H1 (cell line): ENCODE measurements at regions not wholly inside any gene's neighbourhood (a gene's known extent, or its start where the extent isn't known, plus 50 kb on each side); places are given as distances from the start of the nearest gene placed in this dataset.

Experiments used
- CTCF ChIA-PET: fragments of 300-600 bp; sonication (Branson Sonifier 250); formaldehyde crosslinking; loops from one replicate; lab custom pipeline; 2021; ENCODE audit not compliant: partially characterized antibody; lab: Charles Lee
- POLR2A ChIA-PET: fragments of 300-600 bp; sonication (Branson Sonifier 250); formaldehyde crosslinking; loops from one replicate; lab custom pipeline; 2021; ENCODE audit warnings: inconsistent platforms; ENCODE audit not compliant: partially characterized antibody; lab: Charles Lee
- DNase-seq, 2 experiments: peaks; one replicate each; pipeline versions ENCODE4 v3.0.0 to v3.0.0-alpha.2; 2010 to 2022; ENCODE audit warnings: low spot score in 2 of 2, low read depth in 1 of 2, mixed read lengths in 1 of 2
- FAIRE-seq: peaks from 2 replicates; lab custom pipeline; 2011; peaks lifted over from hg19 to GRCh38; lab: Jason Lieb, UNC
- H2AFZ ChIP-seq: 2 replicates; pipeline ENCODE4 v1.8.1; 2012; ENCODE audit warnings: low read length, inconsistent platforms
- H2AK5ac ChIP-seq: 2 replicates; pipeline ENCODE4 v1.6.1; 2013; ENCODE audit warnings: low read depth, low read length
- H2BK120ac ChIP-seq: replicated peaks from 2 replicates; pipeline ENCODE3; 2013; ENCODE audit warnings: low read depth, low read length, inconsistent platforms
- H2BK12ac ChIP-seq: 2 replicates; pipeline ENCODE4 v1.6.1; 2013; ENCODE audit warnings: low read depth, low read length
- H2BK15ac ChIP-seq: 2 replicates; pipeline ENCODE4 v1.6.1; 2013; ENCODE audit warnings: low read length
- H2BK20ac ChIP-seq: 2 replicates; pipeline ENCODE4 v1.6.1; 2013; ENCODE audit warnings: low read length
- H2BK5ac ChIP-seq: 2 replicates; pipeline ENCODE4 v1.6.1; 2013; ENCODE audit warnings: low read depth, low read length
- H3K14ac ChIP-seq: 2 replicates; pipeline ENCODE4 v1.6.1; 2013; ENCODE audit warnings: inconsistent platforms; ENCODE audit not compliant: insufficient read length
- H3K18ac ChIP-seq: 2 replicates; pipeline ENCODE4 v1.6.1; 2013; ENCODE audit warnings: low read length; ENCODE audit errors: extremely low read depth
- H3K23ac ChIP-seq: 2 replicates; pipeline ENCODE4 v1.6.1; 2013; ENCODE audit warnings: inconsistent platforms; ENCODE audit not compliant: insufficient read length
- H3K23me2 ChIP-seq: 2 replicates; pipeline ENCODE4 v1.6.1; 2013; ENCODE audit warnings: low read depth, low read length
- H3K27ac ChIP-seq: 2 replicates; pipeline ENCODE4 v1.6.1; 2011; ENCODE audit warnings: low read depth, low read length, inconsistent platforms
- H3K27me3 ChIP-seq, 4 experiments: replicated peaks in 1 of 4; 1 replicate in 1 of 4; 2 replicates in 3 of 4; pipeline versions ENCODE4 v1.6.1 to v1.8.1; 2011 to 2013; ENCODE audit warnings: low read length in 3 of 4, mild to moderate bottlenecking in 3 of 4, inconsistent platforms in 2 of 4, mixed read lengths in 2 of 4, moderate library complexity in 1 of 4; ENCODE audit not compliant: control insufficient read depth in 3 of 4, insufficient read depth in 3 of 4; ENCODE audit errors: extremely low read depth in 1 of 4
- H3K36me3 ChIP-seq, 4 experiments: 2 replicates each; pipeline versions ENCODE4 v1.6.1 to v1.8.1; 2011 to 2013; ENCODE audit warnings: mild to moderate bottlenecking in 4 of 4, low read length in 3 of 4, moderate library complexity in 2 of 4, control low read depth in 1 of 4, inconsistent platforms in 1 of 4; ENCODE audit not compliant: insufficient read depth in 4 of 4, control insufficient read depth in 2 of 4
- H3K4ac ChIP-seq: replicated peaks from 2 replicates; pipeline ENCODE3; 2013; ENCODE audit warnings: low read length, low read depth, mixed read lengths, inconsistent platforms; ENCODE audit not compliant: insufficient read length
- H3K4me1 ChIP-seq, 4 experiments: replicated peaks in 1 of 4; 1 replicate in 1 of 4; 2 replicates in 3 of 4; pipeline versions ENCODE4 v1.6.1 to v1.8.1; 2011 to 2013; ENCODE audit warnings: low read length in 3 of 4, inconsistent platforms in 2 of 4, mixed read lengths in 1 of 4; ENCODE audit not compliant: insufficient read depth in 4 of 4, control insufficient read depth in 3 of 4
- H3K4me2 ChIP-seq, 2 experiments: 2 replicates each; pipeline versions ENCODE4 v1.6.1 to v1.8.1; 2011 to 2013; ENCODE audit warnings: low read depth in 2 of 2, low read length in 2 of 2, control low read depth in 1 of 2, inconsistent platforms in 1 of 2, mild to moderate bottlenecking in 1 of 2; ENCODE audit not compliant: insufficient read depth in 1 of 2
- H3K4me3 ChIP-seq, 4 experiments: fragments of 200-600, 300-600 bp in 1 of 4; sonication (generic), shearing (Covaris generic), sonication (Bioruptor Twin) in 1 of 4; 2 replicates each; pipeline versions ENCODE4 v1.5.1 to v1.8.1; 2011 to 2016; ENCODE audit warnings: low read length in 4 of 4, low read depth in 3 of 4, control low read depth in 2 of 4, inconsistent platforms in 2 of 4, mild to moderate bottlenecking in 2 of 4, mixed read lengths in 1 of 4, moderate library complexity in 1 of 4; ENCODE audit not compliant: insufficient read depth in 2 of 4; ENCODE audit errors: extremely low read depth in 1 of 4
- H3K56ac ChIP-seq: replicated peaks from 2 replicates; pipeline ENCODE3; 2013; ENCODE audit warnings: low read depth, mild to moderate bottlenecking, mixed read lengths, low read length, inconsistent platforms; ENCODE audit not compliant: insufficient read length
- H3K79me1 ChIP-seq: 2 replicates; pipeline ENCODE4 v1.6.1; 2013; ENCODE audit warnings: low read depth, low read length, control low read depth
- H3K79me2 ChIP-seq, 2 experiments: 2 replicates each; pipeline versions ENCODE4 v1.6.1 to v1.8.1; 2012 to 2013; ENCODE audit warnings: low read length in 2 of 2, mild to moderate bottlenecking in 2 of 2, inconsistent platforms in 1 of 2; ENCODE audit not compliant: insufficient read depth in 2 of 2, control insufficient read depth in 1 of 2
- H3K9ac ChIP-seq, 4 experiments: replicated peaks in 1 of 4; 1 replicate in 1 of 4; 2 replicates in 3 of 4; pipeline versions ENCODE4 v1.6.1 to v1.8.1; 2011 to 2013; ENCODE audit warnings: low read depth in 3 of 4, low read length in 3 of 4, control low read depth in 2 of 4, mild to moderate bottlenecking in 2 of 4, moderate library complexity in 2 of 4, inconsistent platforms in 1 of 4; ENCODE audit errors: extremely low read depth in 1 of 4
- H3K9me3 ChIP-seq, 2 experiments: 2 replicates each; pipeline versions ENCODE4 v1.6.1 to v1.8.1; 2012 to 2013; ENCODE audit warnings: mild to moderate bottlenecking in 2 of 2, moderate library complexity in 2 of 2, control low read depth in 1 of 2, inconsistent platforms in 1 of 2, low read depth in 1 of 2, low read length in 1 of 2, mixed read lengths in 1 of 2; ENCODE audit not compliant: insufficient read depth in 2 of 2
- H4K20me1 ChIP-seq, 2 experiments: replicated peaks in 1 of 2; 2 replicates each; pipeline versions ENCODE3 to v1.8.1; 2011 to 2013; ENCODE audit warnings: inconsistent platforms in 2 of 2, low read length in 2 of 2, mild to moderate bottlenecking in 1 of 2; ENCODE audit not compliant: insufficient read depth in 2 of 2, control insufficient read depth in 1 of 2
- H4K5ac ChIP-seq: 2 replicates; pipeline ENCODE4 v1.6.1; 2013; ENCODE audit warnings: low read length, low read depth, mixed read lengths, inconsistent platforms; ENCODE audit not compliant: insufficient read length
- H4K8ac ChIP-seq: 2 replicates; pipeline ENCODE4 v1.8.0; 2013; ENCODE audit warnings: mild to moderate bottlenecking, moderate library complexity, low read length, inconsistent platforms; ENCODE audit not compliant: insufficient read depth; ENCODE audit errors: extremely low read depth
- H4K91ac ChIP-seq: replicated peaks from 2 replicates; pipeline ENCODE3; 2013; ENCODE audit warnings: low read length, mixed read lengths, inconsistent platforms; ENCODE audit not compliant: insufficient read length
- EGR1 ChIP-seq: IDR thresholded peaks from 2 replicates; pipeline ENCODE4 v1.6.1; 2011; ENCODE audit warnings: low read depth, low read length, borderline replicate concordance
- EZH2 ChIP-seq: fragments of 200-600 bp; sonication (generic); IDR thresholded peaks from 2 replicates; pipeline ENCODE4 v1.7.1; 2012; ENCODE audit warnings: low read depth, mild to moderate bottlenecking, moderate library complexity, low read length, inconsistent platforms; ENCODE audit not compliant: severe bottlenecking
- HDAC2 ChIP-seq, 2 experiments: fragments of 300-600 bp in 1 of 2; sonication (generic) in 1 of 2; IDR thresholded peaks; 2 replicates each; pipeline ENCODE4 v1.6.1; 2011 to 2012; ENCODE audit warnings: low read depth in 2 of 2, low read length in 2 of 2, mild to moderate bottlenecking in 2 of 2, moderate library complexity in 2 of 2, borderline replicate concordance in 1 of 2, inconsistent platforms in 1 of 2
- WGBS, 2 experiments: shearing (Covaris generic) in 1 of 2; methylation state at CpG; one replicate each; pipeline versions ENCODE4 v1.1.6 to v1.1.7; 2013 to 2015; ENCODE audit warnings: low lambda C conversion rate in 2 of 2, mixed read lengths in 2 of 2, inconsistent platforms in 1 of 2, low coverage in 1 of 2, missing lambda C conversion rate in 1 of 2; ENCODE audit not compliant: insufficient replicate concordance in 2 of 2, insufficient coverage in 1 of 2, insufficient read length in 1 of 2; ENCODE audit errors: extremely low coverage in 1 of 2, missing lambda C conversion rate in 1 of 2; 5-methylcytosine and 5-hydroxymethylcytosine counted together
- TF ChIP-seq, protein P1 (sequence below): IDR thresholded peaks from 2 replicates; pipeline ENCODE4 v1.6.1; 2012; ENCODE audit warnings: inconsistent platforms

DNA sequence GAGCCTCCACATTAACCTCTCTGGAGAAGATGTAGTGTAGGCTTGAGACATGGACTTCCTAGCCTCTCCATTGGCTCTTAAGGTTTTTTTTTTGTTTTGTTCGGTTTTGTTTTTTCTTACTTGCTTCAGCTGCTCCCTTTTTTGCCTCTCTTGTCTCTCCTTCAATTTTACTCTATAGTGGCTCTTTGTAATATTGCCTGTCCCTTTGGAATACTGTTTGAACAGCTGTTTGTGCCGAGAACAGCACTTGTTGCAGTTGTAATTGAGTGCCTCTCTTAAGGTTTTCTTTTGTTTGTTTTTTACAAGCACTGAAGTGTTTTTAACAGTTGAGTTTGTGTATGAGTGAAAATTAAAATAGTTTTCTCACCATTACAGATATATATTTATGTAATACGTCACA lies 567.7 kb downstream of the LRFN5 start:
- H3K4me1 ChIP-seq, result no peaks in the 10 kb centered on the region
- H4K8ac ChIP-seq, result no peak overlapping the region
- H3K27ac ChIP-seq, result no peak overlapping the region
- H3K79me1 ChIP-seq, result no peaks in the 10 kb centered on the region
- WGBS, 2 experiments, result 89% methylated on average over 3 of the region's 3 CpGs; no CpG with 5 or more reads in 1 of the 2 experiments
- FAIRE-seq (no peak), DNase-seq (no peak)
- no peak overlapping the region for H2BK5ac ChIP-seq
- no peak overlapping the region for H3K56ac ChIP-seq
- H3K9ac ChIP-seq, result no peak overlapping the region
- POLR2A ChIA-PET, result no interaction called here
- H2AFZ ChIP-seq, result no peak overlapping the region
- CTCF ChIA-PET, result interaction anchor here (0.6 kb wide), 1 partner anchor 17 kb away, joined by 3 read pairs; no protein-coding TSS in a partner anchor
- no peaks in the 10 kb centered on the region for H4K20me1 ChIP-seq
- H3K79me2 ChIP-seq, result no peaks in the 10 kb centered on the region
- no peak overlapping the region for H2BK20ac ChIP-seq
- H3K9me3 ChIP-seq, result no peaks in the 10 kb centered on the region
- no peak overlapping the region for H3K4me2 ChIP-seq
- no peak overlapping the region for H3K14ac ChIP-seq
- no peak overlapping the region for H3K18ac ChIP-seq
- no peak overlapping the region for H2BK15ac ChIP-seq
- H4K91ac ChIP-seq, result no peak overlapping the region
- H2BK120ac ChIP-seq, result no peak overlapping the region
- no peak overlapping the region for H3K23ac ChIP-seq
- H3K4me3 ChIP-seq, result no peak overlapping the region
- no peaks in the 10 kb centered on the region for H3K36me3 ChIP-seq
- H2BK12ac ChIP-seq, result no peak overlapping the region
- H3K4ac ChIP-seq, result no peak overlapping the region
- no peak overlapping the region for H2AK5ac ChIP-seq
- no peaks in the 10 kb centered on the region for H3K27me3 ChIP-seq
- H3K23me2 ChIP-seq, result no peaks in the 10 kb centered on the region
- no peak overlapping the region for H4K5ac ChIP-seq
- TF ChIP-seq EGR1, result no peak
- no peak for TF ChIP-seq HDAC2 (IDR thresholded peaks at IDR 0.05; ENCODE audit: borderline replicate concordance in 1 of 2, low read depth in 2 of 2, low read length in 2 of 2)
- TF ChIP-seq EZH2, result no peak
- TF ChIP-seq, protein P1, sequence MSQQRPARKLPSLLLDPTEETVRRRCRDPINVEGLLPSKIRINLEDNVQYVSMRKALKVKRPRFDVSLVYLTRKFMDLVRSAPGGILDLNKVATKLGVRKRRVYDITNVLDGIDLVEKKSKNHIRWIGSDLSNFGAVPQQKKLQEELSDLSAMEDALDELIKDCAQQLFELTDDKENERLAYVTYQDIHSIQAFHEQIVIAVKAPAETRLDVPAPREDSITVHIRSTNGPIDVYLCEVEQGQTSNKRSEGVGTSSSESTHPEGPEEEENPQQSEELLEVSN, result no peak
